Right renal cortex interstitium (tissue), 3 donors: ENCODE measurements at regions not wholly inside any gene's neighbourhood (a gene's known extent, or its start where the extent isn't known, plus 50 kb on each side); places are given as distances from the start of the nearest gene placed in this dataset.

Experiments
- DNase-seq, 3 donors: peaks; one replicate each; pipeline ENCODE4 v3.0.0-alpha.2; 2013; ENCODE audit warnings: low read depth in 3 of 3, low spot score in 2 of 3

DNA sequence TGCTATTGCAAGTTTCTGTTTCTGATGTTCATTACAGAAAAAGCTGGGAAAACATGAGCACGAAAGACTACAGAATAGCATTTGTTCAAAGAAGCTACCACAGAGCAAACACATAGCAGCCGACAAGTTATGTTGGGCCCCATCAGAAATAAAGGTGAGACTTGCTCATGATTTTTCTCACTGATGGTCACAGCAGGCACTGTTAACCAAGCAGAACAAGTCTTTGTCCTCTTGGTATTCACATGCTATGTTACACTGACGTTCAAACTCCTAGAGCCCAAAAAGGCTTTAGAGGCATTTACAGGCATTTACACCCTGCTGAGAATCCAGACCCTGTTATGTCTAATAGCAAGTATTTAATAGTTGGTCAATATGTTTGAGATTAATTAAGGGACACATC is 235.0 kb upstream of the HNMT start:
- no peak for DNase-seq

- DNase-seq = no peak
Measured at GRCh38 chr2:137737559-137737958, 226.7 kb upstream of the HNMT start.

DNA sequence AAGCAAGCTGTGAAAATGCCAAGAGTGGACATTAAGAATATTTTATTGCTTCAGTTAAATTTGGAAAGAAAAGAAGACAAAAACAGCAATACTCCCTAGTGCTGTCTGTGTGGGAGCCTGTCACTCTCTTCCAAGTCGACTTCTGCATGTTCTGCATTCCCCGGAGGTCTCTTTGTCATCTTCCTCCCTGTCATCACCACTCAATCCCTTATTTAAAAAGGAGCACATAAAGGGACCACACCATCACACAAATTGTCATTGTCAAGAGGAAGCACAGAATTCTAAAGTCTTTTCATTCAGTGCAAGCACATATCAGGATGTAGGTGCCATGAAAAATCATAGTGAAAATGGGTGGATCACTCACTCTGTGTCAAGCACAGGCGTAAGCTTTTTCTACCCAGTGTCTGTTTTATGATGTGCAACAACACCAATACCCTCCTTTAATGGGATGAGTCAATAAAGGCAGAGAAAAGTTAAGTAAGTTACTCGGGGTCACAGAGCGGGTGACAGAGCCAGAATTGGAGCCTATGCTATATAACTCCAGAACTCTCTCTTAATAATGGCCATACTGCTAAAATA is 222.4 kb upstream of the HNMT start:
- DNase-seq = no peak

GRCh38 chr2:137747509-137747908 is 216.8 kb upstream of the HNMT start:
- no peak for DNase-seq

DNA sequence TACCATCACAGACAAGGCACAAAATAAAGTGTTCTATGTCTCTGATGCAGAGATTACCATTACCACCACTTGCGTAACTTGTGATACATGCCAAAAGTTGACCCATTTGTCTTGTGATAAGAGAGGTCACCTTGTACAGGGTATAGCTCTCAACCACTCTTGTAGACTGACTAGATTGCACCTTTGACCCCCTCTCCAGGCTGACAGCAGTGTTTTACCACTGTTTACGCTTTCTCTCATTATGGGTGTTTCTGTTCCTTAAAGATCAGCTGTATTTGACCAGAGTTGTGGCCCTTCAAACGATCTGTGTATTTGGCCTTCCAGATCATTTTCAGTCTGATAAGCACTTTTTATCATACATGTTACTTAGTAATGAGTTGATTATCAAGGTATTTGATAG is 215.7 kb upstream of the HNMT start:
- DNase-seq = no peak

DNA sequence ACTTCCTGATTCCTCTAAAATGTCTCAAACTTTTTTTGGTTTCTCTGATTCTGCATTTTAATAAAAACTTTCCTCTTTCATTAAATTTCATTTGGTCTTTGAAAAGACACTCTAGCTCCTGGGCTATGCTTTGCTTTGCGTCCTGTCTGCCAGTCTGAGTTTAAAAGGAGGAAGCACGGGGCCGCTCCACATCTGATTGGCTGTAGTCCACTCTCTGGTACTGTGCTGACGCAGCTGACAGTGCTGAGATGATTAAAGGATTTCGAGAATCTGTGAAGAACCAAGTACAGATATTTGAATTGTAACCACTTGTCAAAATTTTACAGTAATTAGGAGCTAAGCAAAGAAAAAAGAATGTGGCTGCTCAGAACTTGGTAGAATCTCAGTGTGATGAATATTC is 199.6 kb upstream of the HNMT start:
- no peak for DNase-seq

DNA sequence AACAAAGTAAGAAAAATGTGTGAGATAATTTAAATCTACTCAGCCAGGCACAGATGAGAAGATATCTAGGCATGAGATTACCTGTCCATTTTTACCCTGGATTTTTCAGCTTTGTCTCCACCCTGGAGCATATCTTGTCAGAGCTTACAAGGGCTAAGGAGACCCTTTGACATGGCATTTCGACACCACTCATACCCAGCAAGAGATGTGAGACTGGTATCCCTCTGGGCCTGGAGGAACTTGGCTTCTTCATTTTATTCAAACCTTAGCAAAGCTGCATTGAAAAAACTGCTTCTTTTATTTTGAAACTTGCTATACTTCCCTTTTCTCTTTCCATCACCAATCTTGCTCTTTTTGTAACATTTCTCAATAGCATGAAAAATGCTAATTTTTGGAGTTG is 194.9 kb upstream of the HNMT start:
- no peak for DNase-seq

DNA sequence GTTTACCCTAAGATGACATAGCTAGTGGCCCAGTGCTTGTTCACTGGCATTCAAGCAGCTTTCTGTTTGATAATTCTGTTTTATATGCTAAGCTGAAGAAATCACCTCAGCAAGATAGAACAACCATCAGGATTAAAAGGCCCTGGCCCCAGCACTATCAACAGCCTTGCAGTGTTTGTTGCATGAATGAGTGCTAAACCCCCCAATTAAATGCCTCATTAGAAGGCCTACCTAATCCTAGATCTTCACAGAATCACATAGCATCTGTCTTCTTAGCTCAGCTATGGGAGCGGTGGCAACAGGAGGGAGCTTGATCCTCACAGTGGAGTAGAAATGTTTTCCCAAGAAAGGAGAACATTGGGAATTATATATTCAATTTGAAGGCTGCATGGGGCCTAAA is 194.1 kb upstream of the HNMT start:
- no peak for DNase-seq

DNA sequence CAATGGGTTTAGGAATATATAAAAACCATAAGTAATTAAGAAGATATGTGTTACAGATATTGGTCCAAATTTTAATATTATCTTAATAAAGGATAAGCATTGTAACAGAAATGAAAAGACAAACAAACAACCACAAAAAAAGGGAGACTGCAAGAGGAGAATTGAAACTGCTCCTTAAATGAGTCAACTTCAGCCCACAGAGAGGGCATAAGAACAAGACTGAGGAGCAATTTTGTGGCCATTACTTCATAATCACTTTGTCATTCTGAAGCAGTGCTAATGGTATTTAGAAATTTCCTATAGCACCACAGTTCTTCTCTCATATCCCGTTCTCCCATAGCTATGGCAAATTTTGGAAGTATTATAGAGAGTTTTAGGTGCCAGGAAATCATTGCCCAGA is 193.2 kb upstream of the HNMT start:
- DNase-seq = no peak

GRCh38 chr2:137772451-137772850 is 191.8 kb upstream of the HNMT start:
- no peak for DNase-seq

DNA sequence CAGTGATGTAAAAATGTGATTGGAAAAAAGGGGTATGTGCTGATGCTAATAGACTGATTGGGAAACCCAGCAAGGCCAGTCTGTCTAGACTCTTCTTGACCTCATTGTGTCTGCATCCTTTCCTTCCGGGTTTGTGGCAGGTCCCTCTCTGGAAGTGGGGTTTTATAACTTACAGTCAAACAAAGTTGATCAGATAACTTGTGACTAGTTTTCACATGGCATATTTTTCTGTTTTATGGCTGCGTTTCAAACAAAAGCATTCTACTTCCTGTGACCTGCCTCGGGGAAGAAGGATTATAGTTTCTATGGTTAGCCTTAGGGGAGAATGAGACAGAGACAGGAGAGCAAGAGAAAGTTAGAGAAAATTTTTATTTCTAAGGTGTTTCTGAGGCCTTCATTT is 188.7 kb upstream of the HNMT start:
- no peak for DNase-seq

GRCh38 chr2:137776697-137777096 is 187.6 kb upstream of the HNMT start:
- DNase-seq = no peak

GRCh38 chr2:137797641-137798040 is 166.6 kb upstream of the HNMT start:
- no peak for DNase-seq

- DNase-seq = no peak
Measured at GRCh38 chr2:137799600-137799999, 164.7 kb upstream of the HNMT start.

GRCh38 chr2:137800386-137800785 is 163.9 kb upstream of the HNMT start:
- DNase-seq = no peak

DNA sequence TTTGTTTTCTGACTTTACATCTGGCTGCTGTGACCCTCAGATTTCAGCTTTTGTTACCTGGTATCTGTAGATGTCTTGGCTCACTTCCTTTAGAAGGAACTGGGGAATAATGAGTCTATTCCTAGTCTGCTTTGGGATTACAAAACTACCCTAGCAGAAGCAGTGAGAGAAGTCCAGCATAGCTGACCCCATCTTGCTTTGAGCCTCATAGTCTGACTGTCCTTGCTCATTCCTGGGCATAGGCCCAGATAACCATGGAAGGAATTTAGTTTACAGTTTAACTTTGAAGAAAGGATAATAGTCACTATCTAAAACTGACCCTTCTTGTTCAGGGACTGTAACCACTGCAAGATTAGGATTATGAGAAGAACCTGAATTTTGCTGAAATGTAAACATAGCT is 163.0 kb upstream of the HNMT start:
- no peak for DNase-seq

GRCh38 chr2:137802038-137802437 is 162.2 kb upstream of the HNMT start:
- no peak for DNase-seq

DNA sequence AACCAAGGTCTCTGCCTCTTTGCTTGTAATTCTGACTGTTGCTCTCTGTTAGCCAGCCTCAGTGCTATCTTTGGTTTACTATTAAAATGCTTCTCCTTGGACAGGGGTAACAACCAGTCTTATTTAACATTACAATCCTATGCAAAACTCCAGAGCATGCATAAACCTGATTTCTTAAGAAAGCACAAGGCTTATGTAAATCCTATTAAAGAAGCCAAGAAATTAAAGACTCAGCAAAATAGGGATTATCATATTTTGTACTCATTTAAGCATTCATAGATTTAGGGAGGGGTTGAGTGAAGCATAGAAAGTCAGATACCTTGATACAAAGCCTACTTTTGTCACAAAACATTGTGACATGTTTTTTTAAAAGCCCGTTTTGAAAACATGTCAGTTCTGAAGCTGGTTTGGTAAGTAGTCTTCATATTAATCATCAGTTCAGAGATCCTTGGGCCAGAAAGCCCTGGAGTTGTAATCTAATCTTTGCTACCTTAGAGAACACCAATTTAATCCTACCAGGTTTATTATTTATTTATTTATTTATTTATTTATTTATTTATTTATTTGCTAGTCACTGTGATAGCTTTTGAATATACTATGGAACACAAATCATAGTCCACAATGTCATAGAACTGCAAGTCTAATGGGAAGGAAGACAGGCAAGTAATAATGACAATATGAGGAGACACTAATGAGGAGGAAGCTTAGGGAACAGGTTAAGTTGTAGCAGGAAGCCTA is 158.0 kb upstream of the HNMT start:
- DNase-seq = no peak

DNA sequence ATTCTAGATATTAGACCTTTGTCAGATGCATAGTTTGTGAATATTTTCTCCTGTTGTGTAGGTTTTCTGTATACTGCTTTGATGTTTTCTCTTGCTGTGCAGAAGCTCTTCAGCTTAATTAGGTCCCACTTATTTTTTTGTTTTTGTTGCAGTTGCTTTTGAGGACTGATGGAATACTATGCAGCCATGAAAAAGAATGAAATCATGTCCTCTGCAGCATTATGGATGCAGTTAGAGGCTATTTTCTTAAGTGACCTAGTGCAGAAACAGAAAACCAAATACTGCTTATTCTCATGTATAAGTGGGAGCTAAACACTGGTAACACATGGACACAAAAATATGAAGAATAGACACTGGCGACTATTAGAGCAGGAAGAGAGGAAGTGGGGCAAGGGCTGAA is 155.0 kb upstream of the HNMT start:
- DNase-seq = no peak

- no peak for DNase-seq
Measured at GRCh38 chr2:137809837-137810236, 154.4 kb upstream of the HNMT start.

DNA sequence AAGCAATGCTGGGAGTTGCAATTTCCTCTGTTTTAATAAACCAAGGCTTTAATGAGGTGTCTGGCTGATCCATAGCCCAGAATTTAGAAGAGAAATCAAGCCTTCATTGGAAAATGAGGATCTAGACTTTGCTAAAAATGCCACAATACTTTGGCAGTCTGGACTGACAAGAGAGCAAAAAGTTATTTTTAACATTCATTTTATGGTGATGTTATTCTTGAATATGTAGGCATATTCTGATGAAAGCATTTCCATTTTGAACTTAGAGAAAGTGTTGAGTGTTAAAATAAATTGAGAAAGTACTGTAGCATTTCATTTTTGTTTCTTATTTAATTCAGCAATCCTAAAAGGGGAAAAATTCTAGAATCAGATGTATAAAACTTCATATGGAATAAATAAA is 151.8 kb upstream of the HNMT start:
- no peak for DNase-seq

DNA sequence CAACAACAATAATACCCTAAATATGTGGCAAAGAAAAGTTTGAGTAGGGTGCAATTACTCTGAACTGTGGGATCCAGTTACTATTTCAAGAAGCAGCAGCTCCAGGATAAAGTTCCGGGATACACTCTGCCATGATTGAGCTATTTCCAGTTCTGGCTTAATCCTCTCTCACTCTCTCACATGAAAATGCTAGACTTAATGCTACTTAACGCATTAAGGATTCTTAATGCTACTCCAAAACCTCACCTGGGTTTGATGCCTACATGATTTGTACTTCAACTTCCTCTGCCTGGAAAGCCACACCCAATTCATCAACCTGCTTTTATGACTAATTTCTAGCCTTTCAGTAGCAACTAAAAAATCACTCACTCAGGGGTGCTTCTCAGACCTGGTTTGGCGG is 151.1 kb upstream of the HNMT start:
- DNase-seq = no peak

DNA sequence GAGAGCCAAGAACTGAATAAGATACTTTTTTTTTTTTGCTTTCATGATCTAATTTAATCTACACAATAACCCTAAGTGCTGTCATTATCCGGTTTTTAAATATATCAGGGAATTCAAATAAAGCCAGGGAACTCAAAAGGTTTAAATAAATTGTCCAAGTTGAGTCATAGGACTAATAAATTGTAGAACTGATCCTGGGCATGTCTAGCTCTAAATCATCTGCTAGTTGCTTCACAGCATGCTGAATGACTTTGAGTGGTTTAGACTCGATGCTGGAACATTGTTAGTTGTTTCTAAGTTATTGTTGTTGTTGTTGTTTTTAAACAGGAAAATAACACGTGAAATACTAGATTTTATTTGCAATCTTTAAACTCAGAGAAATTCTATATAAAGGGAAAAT is 147.2 kb upstream of the HNMT start:
- DNase-seq = no peak
